Fibroblast of mammary gland (primary cell): ENCODE measurements at regions not wholly inside any gene's neighbourhood (a gene's known extent, or its start where the extent isn't known, plus 50 kb on each side); places are given as distances from the start of the nearest gene placed in this dataset.
A peak's percentile ranks its signal among the peaks of the same experiment; 100 is the strongest.

ENCODE experiments used
- DNase-seq: peaks from one replicate; pipeline ENCODE4 v3.0.0-alpha.2; 2010; ENCODE audit warnings: low read depth
- H3K4me3 ChIP-seq: 2 replicates; pipeline ENCODE4 v1.5.1; 2011; ENCODE audit warnings: low read depth, mild to moderate bottlenecking, low read length, moderate library complexity; ENCODE audit not compliant: control insufficient read depth
- CTCF ChIP-seq: conservative IDR thresholded peaks from 2 replicates; pipeline ENCODE4 v1.5.1; 2011; ENCODE audit warnings: low read depth, low read length, inconsistent platforms; ENCODE audit not compliant: control insufficient read depth, insufficient read depth

GRCh38 chr13:80171096-80171495 is 169.8 kb downstream of the SPRY2 start:
- no peak for TF ChIP-seq CTCF
- no peak overlapping the region for H3K4me3 ChIP-seq
- DNase-seq, result no peak

- TF ChIP-seq CTCF, result no peak
- DNase-seq, result peak; percentile 60
- no peak overlapping the region for H3K4me3 ChIP-seq
Observed at GRCh38 chr13:80168089-80168850, 172.7 kb downstream of the SPRY2 start.

GRCh38 chr13:80166352-80166751 is 174.6 kb downstream of the SPRY2 start:
- TF ChIP-seq CTCF, result no peak

GRCh38 chr13:80164462-80164861 is 176.5 kb downstream of the SPRY2 start:
- no peak for DNase-seq
- H3K4me3 ChIP-seq, result no peak overlapping the region

More at GRCh38 chr13:80166352-80166751, 174.6 kb downstream of the SPRY2 start:
- DNase-seq, result no peak
- no peak overlapping the region for H3K4me3 ChIP-seq

GRCh38 chr13:80161896-80162295 is 179.0 kb downstream of the SPRY2 start:
- no peak overlapping the region for H3K4me3 ChIP-seq
- DNase-seq, result no peak
- no peak for TF ChIP-seq CTCF

More at GRCh38 chr13:80164462-80164861, 176.5 kb downstream of the SPRY2 start:
- no peak for TF ChIP-seq CTCF

GRCh38 chr13:80161219-80161618 is 179.7 kb downstream of the SPRY2 start:
- TF ChIP-seq CTCF, result no peak
- DNase-seq, result no peak
- H3K4me3 ChIP-seq, result no peak overlapping the region

GRCh38 chr13:80160110-80160509 is 180.8 kb downstream of the SPRY2 start:
- no peak for DNase-seq
- no peak for TF ChIP-seq CTCF
- H3K4me3 ChIP-seq, result no peak overlapping the region
